ENCODE measurements at regions not wholly inside any gene's neighbourhood (a gene's known extent, or its start where the extent isn't known, plus 50 kb on each side); places are given as distances from the start of the nearest gene placed in this dataset.

- FAIRE-seq: no peak
- CTCF ChIA-PET: no interaction called here
Observed at GRCh38 chrX:107577933-107578332, 50.4 kb upstream of the PRPS1 start.

More at GRCh38 chrX:107577933-107578332, 50.4 kb upstream of the PRPS1 start:
- Histone ChIP-seq H3K4me3 (no peak overlapping the region), H3K4me2 (no peak overlapping the region), H3K4me1 (peaks cover 16% of the 10 kb centered on the region), H3K27ac (no peak overlapping the region), H3K9me3 (no peaks in the 10 kb centered on the region)
- 90% methylated on average over 2 of the region's 2 CpGs for WGBS (ENCODE audit: missing lambda C conversion rate)
- DNase-seq (ENCODE audit: low read depth in 1 of 2, low spot score in 1 of 2): no peak
- POLR2A ChIA-PET: no interaction called here
- ATAC-seq: no peak
- TF ChIP-seq JUNB (IDR thresholded peaks at IDR 0.05): no peak
- no peak for TF ChIP-seq SMC3 (IDR thresholded peaks at IDR 0.05)
- TF ChIP-seq ZC3H11A (IDR thresholded peaks at IDR 0.05): no peak
- no peak for TF ChIP-seq FOSL2 (IDR thresholded peaks at IDR 0.05)
- no peak for TF ChIP-seq FOSL2 (CRISPR knock-in tag; IDR thresholded peaks at IDR 0.05)
- no peak for TF ChIP-seq ZSCAN20 (CRISPR knock-in tag; IDR thresholded peaks at IDR 0.05)
- TF ChIP-seq JUN (IDR thresholded peaks at IDR 0.05): no peak
- TF ChIP-seq CHD4 (IDR thresholded peaks at IDR 0.05; ENCODE audit: borderline replicate concordance): no peak
- TF ChIP-seq CBX8 (IDR thresholded peaks at IDR 0.05): no peak
- no peak for TF ChIP-seq RFX5 (IDR thresholded peaks at IDR 0.05)
- no peak for TF ChIP-seq GATA3 (IDR thresholded peaks at IDR 0.05; ENCODE audit: borderline replicate concordance)
- TF ChIP-seq SREBF2 (IDR thresholded peaks at IDR 0.05): no peak
- TF ChIP-seq ZNF302 (CRISPR knock-in tag; IDR thresholded peaks at IDR 0.05): no peak
- TF ChIP-seq FOXS1 (CRISPR knock-in tag; IDR thresholded peaks at IDR 0.05): no peak

All from A549 (cell line).